ENCODE measurements at regions not wholly inside any gene's neighbourhood (a gene's known extent, or its start where the extent isn't known, plus 50 kb on each side); places are given as distances from the start of the nearest gene placed in this dataset.

- no peak for TF ChIP-seq EP300 (IDR thresholded peaks at IDR 0.05; ENCODE audit: borderline replicate concordance in 1 of 2, control insufficient read depth in 1 of 2, low read depth in 2 of 2, low read length in 2 of 2)
- TF ChIP-seq BRCA1 (IDR thresholded peaks at IDR 0.05; ENCODE audit: low read depth, low read length) = no peak
- TF ChIP-seq ELK1 (IDR thresholded peaks at IDR 0.05; ENCODE audit: low read depth, low read length) = no peak
- TF ChIP-seq MXI1 (IDR thresholded peaks at IDR 0.05; ENCODE audit: low read depth, low read length) = no peak
- no peak for TF ChIP-seq YY1 (IDR thresholded peaks at IDR 0.05; ENCODE audit: low read depth, low read length)
Observed at GRCh38 chr5:136418301-136418700, 53.0 kb upstream of the TRPC7 start (continued).

Data from GM12878 (cell line).